B cell (primary cell): ENCODE measurements at regions not wholly inside any gene's neighbourhood (a gene's known extent, or its start where the extent isn't known, plus 50 kb on each side); places are given as distances from the start of the nearest gene placed in this dataset.

ENCODE experiments used
- CTCF ChIP-seq: fragments of 200-600 bp; IDR thresholded peaks from one replicate; pipeline ENCODE4 v1.8.0; 2022; ENCODE audit warnings: antibody characterized with exemption, mild to moderate bottlenecking
- EZH2 ChIP-seq: IDR thresholded peaks from 2 replicates; pipeline ENCODE4 v1.6.1; 2012; ENCODE audit warnings: borderline replicate concordance, low read depth, mild to moderate bottlenecking, moderate library complexity, low read length; ENCODE audit not compliant: insufficient read depth, poor library complexity, severe bottlenecking

GRCh38 chr4:57682275-57682674, 572.1 kb upstream of the IGFBP7 start:
- TF ChIP-seq EZH2: no peak
- TF ChIP-seq CTCF: no peak
